Muscle layer of duodenum (tissue), 2 donors: ENCODE measurements at regions not wholly inside any gene's neighbourhood (a gene's known extent, or its start where the extent isn't known, plus 50 kb on each side); places are given as distances from the start of the nearest gene placed in this dataset.

Experiments used
- H3K27ac ChIP-seq: one replicate; pipeline ENCODE4 v1.7.0; 2013; ENCODE audit warnings: mild to moderate bottlenecking, low read length
- H3K27me3 ChIP-seq: one replicate; pipeline ENCODE4 v1.7.0; 2013; ENCODE audit warnings: low read depth, mild to moderate bottlenecking, control low read depth, low read length
- H3K36me3 ChIP-seq, 2 donors: one replicate each; pipeline ENCODE4 v1.7.0; 2013; ENCODE audit warnings: low read length in 2 of 2, control low read depth in 1 of 2, mild to moderate bottlenecking in 1 of 2; ENCODE audit not compliant: insufficient read depth in 2 of 2, control insufficient read depth in 1 of 2
- H3K4me1 ChIP-seq, 2 donors: one replicate each; pipeline ENCODE4 v1.7.0; 2013; ENCODE audit warnings: low read length in 2 of 2, mild to moderate bottlenecking in 2 of 2, control low read depth in 1 of 2, moderate library complexity in 1 of 2; ENCODE audit not compliant: insufficient read depth in 2 of 2, control insufficient read depth in 1 of 2
- H3K4me3 ChIP-seq, 2 donors: one replicate each; pipeline ENCODE4 v1.7.0; 2013; ENCODE audit warnings: low read length in 2 of 2, low read depth in 1 of 2, mild to moderate bottlenecking in 1 of 2
- H3K9me3 ChIP-seq, 2 donors: one replicate each; pipeline ENCODE4 v1.7.0; 2013; ENCODE audit warnings: low read length in 2 of 2, control low read depth in 1 of 2, mild to moderate bottlenecking in 1 of 2; ENCODE audit not compliant: control insufficient read depth in 1 of 2
- donor health status: healthy.

GRCh38 chr10:29078919-29079318 lies 210.0 kb upstream of the LYZL1 start:
- H3K27ac ChIP-seq, result no peak overlapping the region
- H3K36me3 ChIP-seq, result no peaks in the 10 kb centered on the region

GRCh38 chr10:29081231-29081630 lies 207.6 kb upstream of the LYZL1 start:
- Histone ChIP-seq H3K27me3 (no peaks in the 10 kb centered on the region), H3K4me1 (no peaks in the 10 kb centered on the region), H3K27ac (no peak overlapping the region), H3K4me3 (no peak overlapping the region), H3K9me3 (no peaks in the 10 kb centered on the region), H3K36me3 (no peaks in the 10 kb centered on the region)

More at GRCh38 chr10:29078919-29079318, 210.0 kb upstream of the LYZL1 start:
- no peaks in the 10 kb centered on the region for H3K4me1 ChIP-seq
- no peak overlapping the region for H3K4me3 ChIP-seq
- H3K9me3 ChIP-seq, result no peaks in the 10 kb centered on the region
- H3K27me3 ChIP-seq, result no peaks in the 10 kb centered on the region

GRCh38 chr10:29081951-29082685 lies 206.8 kb upstream of the LYZL1 start:
- no peaks in the 10 kb centered on the region for H3K9me3 ChIP-seq
- no peak overlapping the region for H3K4me3 ChIP-seq
- H3K36me3 ChIP-seq, result no peaks in the 10 kb centered on the region
- H3K4me1 ChIP-seq, result no peaks in the 10 kb centered on the region
- H3K27me3 ChIP-seq, result no peaks in the 10 kb centered on the region
- H3K27ac ChIP-seq, result no peak overlapping the region

GRCh38 chr10:29083096-29083495 lies 205.8 kb upstream of the LYZL1 start:
- no peak overlapping the region for H3K4me3 ChIP-seq
- H3K36me3 ChIP-seq, result no peaks in the 10 kb centered on the region
- H3K27ac ChIP-seq, result no peak overlapping the region
- no peaks in the 10 kb centered on the region for H3K9me3 ChIP-seq
- H3K4me1 ChIP-seq, result no peaks in the 10 kb centered on the region
- no peaks in the 10 kb centered on the region for H3K27me3 ChIP-seq

GRCh38 chr10:29084681-29085307 lies 204.1 kb upstream of the LYZL1 start:
- H3K4me1 ChIP-seq, result no peaks in the 10 kb centered on the region
- H3K4me3 ChIP-seq, result no peak overlapping the region
- H3K27ac ChIP-seq, result no peak overlapping the region
- H3K36me3 ChIP-seq, result no peaks in the 10 kb centered on the region
- no peaks in the 10 kb centered on the region for H3K27me3 ChIP-seq
- H3K9me3 ChIP-seq, result no peaks in the 10 kb centered on the region

- no peaks in the 10 kb centered on the region for H3K9me3 ChIP-seq
- no peak overlapping the region for H3K27ac ChIP-seq
- H3K4me1 ChIP-seq, result no peaks in the 10 kb centered on the region
- no peaks in the 10 kb centered on the region for H3K27me3 ChIP-seq
- no peak overlapping the region for H3K4me3 ChIP-seq
- no peaks in the 10 kb centered on the region for H3K36me3 ChIP-seq
Observed at GRCh38 chr10:29089091-29089490, 199.8 kb upstream of the LYZL1 start.

- Histone ChIP-seq H3K4me3 (no peak overlapping the region), H3K36me3 (no peaks in the 10 kb centered on the region), H3K27ac (no peak overlapping the region), H3K9me3 (peaks cover 0 to 3% of the 10 kb centered on the region in 2 donors), H3K4me1 (no peaks in the 10 kb centered on the region), H3K27me3 (no peaks in the 10 kb centered on the region)
Observed at GRCh38 chr10:29096303-29096824, 192.5 kb upstream of the LYZL1 start.

GRCh38 chr10:29098423-29098822 lies 190.4 kb upstream of the LYZL1 start:
- no peaks in the 10 kb centered on the region for H3K36me3 ChIP-seq
- no peaks in the 10 kb centered on the region for H3K27me3 ChIP-seq
- no peaks in the 10 kb centered on the region for H3K4me1 ChIP-seq
- H3K4me3 ChIP-seq, result no peak overlapping the region
- peaks cover 0 to 3% of the 10 kb centered on the region in 2 donors for H3K9me3 ChIP-seq
- H3K27ac ChIP-seq, result no peak overlapping the region

- no peak overlapping the region for H3K4me3 ChIP-seq
- no peaks in the 10 kb centered on the region for H3K4me1 ChIP-seq
- H3K9me3 ChIP-seq, result peaks cover 0 to 3% of the 10 kb centered on the region in 2 donors
- H3K27me3 ChIP-seq, result no peaks in the 10 kb centered on the region
- no peak overlapping the region for H3K27ac ChIP-seq
- no peaks in the 10 kb centered on the region for H3K36me3 ChIP-seq
Observed at GRCh38 chr10:29099001-29099400, 189.9 kb upstream of the LYZL1 start.

- Histone ChIP-seq H3K9me3 (peaks cover 0 to 3% of the 10 kb centered on the region in 2 donors), H3K4me1 (no peaks in the 10 kb centered on the region), H3K27me3 (no peaks in the 10 kb centered on the region), H3K4me3 (no peak overlapping the region), H3K27ac (no peak overlapping the region), H3K36me3 (no peaks in the 10 kb centered on the region)
Observed at GRCh38 chr10:29099415-29099814, 189.5 kb upstream of the LYZL1 start.

- Histone ChIP-seq H3K27me3 (no peaks in the 10 kb centered on the region), H3K36me3 (no peaks in the 10 kb centered on the region), H3K4me3 (no peak overlapping the region), H3K4me1 (no peaks in the 10 kb centered on the region), H3K9me3 (peaks cover 0 to 3% of the 10 kb centered on the region in 2 donors), H3K27ac (no peak overlapping the region)
Observed at GRCh38 chr10:29100505-29100904, 188.4 kb upstream of the LYZL1 start.
